Suprapubic skin (tissue), 3 donors: ENCODE measurements at regions not wholly inside any gene's neighbourhood (a gene's known extent, or its start where the extent isn't known, plus 50 kb on each side); places are given as distances from the start of the nearest gene placed in this dataset.

Experiments
- EP300 ChIP-seq: sonication (generic); formaldehyde crosslinking; IDR thresholded peaks from one replicate; pipeline ENCODE4 v1.6.1; 2017; ENCODE audit warnings: antibody characterized with exemption
- POLR2A ChIP-seq, 2 donors: fragments of 450-650 bp; IDR thresholded peaks; one replicate each; pipeline ENCODE4 v1.6.1; 2017; ENCODE audit warnings: antibody characterized with exemption in 2 of 2, mild to moderate bottlenecking in 2 of 2, moderate library complexity in 2 of 2
- TF ChIP-seq, protein P1 (sequence below), 2 donors: fragments of 200-600 bp in 1 of 2; fragments of 450-650 bp in 1 of 2; sonication (generic) in 1 of 2; IDR thresholded peaks; one replicate each; pipeline ENCODE4 v1.5.1; 2016 to 2019; ENCODE audit warnings: antibody characterized with exemption in 2 of 2, mild to moderate bottlenecking in 1 of 2, moderate library complexity in 1 of 2

DNA sequence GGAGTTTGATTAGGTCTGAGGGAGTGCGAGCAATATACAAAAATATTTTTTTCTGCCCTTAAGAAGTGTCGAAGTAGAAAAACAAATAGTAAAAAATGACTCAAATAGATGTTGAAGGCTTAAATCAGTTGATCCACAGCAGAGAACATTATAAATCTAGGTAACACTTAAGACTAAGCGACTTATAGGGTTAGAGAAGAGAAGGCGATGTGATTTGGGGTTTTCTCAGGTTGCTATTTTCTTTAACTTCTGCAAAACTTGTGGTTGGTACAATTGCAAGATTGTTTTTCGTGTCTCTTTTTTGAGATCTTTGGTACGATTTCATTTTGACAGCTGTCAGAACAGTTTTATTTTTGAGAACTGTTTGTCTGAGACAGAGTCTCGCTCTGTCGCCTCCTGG, 1479.5 kb downstream of the PCDH7 start:
- TF ChIP-seq, protein P1, sequence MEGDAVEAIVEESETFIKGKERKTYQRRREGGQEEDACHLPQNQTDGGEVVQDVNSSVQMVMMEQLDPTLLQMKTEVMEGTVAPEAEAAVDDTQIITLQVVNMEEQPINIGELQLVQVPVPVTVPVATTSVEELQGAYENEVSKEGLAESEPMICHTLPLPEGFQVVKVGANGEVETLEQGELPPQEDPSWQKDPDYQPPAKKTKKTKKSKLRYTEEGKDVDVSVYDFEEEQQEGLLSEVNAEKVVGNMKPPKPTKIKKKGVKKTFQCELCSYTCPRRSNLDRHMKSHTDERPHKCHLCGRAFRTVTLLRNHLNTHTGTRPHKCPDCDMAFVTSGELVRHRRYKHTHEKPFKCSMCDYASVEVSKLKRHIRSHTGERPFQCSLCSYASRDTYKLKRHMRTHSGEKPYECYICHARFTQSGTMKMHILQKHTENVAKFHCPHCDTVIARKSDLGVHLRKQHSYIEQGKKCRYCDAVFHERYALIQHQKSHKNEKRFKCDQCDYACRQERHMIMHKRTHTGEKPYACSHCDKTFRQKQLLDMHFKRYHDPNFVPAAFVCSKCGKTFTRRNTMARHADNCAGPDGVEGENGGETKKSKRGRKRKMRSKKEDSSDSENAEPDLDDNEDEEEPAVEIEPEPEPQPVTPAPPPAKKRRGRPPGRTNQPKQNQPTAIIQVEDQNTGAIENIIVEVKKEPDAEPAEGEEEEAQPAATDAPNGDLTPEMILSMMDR (IDR thresholded peaks at IDR 0.05) = no peak
- TF ChIP-seq POLR2A (IDR thresholded peaks at IDR 0.05) = no peak
- TF ChIP-seq EP300 = no peak
